Fibroblast of the aortic adventitia (primary cell): ENCODE measurements at regions not wholly inside any gene's neighbourhood (a gene's known extent, or its start where the extent isn't known, plus 50 kb on each side); places are given as distances from the start of the nearest gene placed in this dataset.

Experiments
- DNase-seq: peaks from one replicate; pipeline ENCODE4 v3.0.0-alpha.2; 2010; ENCODE audit warnings: low read depth
- H3K4me3 ChIP-seq: 2 replicates; pipeline ENCODE4 v1.5.1; 2011; ENCODE audit warnings: low read depth, mild to moderate bottlenecking, control low read depth, low read length, moderate library complexity
- TF ChIP-seq, protein P1 (sequence below): IDR thresholded peaks from 2 replicates; pipeline ENCODE4 v1.5.1; 2011; ENCODE audit warnings: mild to moderate bottlenecking, low read length, control low read depth, inconsistent platforms; ENCODE audit not compliant: insufficient read depth

DNA sequence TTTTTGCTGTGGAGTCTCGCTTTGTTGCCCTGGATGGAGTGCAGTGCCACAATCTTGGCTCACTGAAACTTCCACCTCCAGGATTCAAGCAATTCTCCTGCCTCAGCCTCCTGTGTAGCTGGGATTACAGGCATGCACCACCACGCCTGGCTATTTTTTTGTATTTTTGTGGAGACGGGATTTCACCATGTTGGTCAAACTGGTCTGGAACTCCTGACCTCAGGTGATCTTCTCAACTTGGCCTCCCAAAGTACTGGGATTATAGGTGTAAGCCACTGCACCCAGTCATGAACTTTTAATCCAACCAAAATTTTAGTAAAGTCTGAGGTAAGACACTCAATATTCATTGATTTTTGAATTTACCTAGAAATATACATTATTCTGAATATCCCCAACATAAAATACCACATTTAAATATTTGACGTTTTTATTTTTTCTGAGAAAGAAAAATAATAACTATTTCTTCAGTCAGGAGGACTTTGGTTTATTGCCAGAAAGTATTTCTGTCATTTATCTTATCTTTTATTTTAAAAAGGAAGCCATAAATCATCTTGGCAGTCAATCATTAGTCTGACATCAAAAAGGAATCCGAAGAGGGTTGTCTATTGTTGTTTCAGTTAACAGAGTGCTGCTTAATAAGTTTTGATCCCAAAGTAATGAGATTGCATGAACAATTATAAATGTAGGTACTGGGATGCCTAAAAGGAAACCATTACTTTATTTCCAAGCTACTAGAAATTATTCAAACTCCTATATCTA is 102.2 kb upstream of the GRIA4 start:
- DNase-seq, result no peak
- TF ChIP-seq, protein P1, sequence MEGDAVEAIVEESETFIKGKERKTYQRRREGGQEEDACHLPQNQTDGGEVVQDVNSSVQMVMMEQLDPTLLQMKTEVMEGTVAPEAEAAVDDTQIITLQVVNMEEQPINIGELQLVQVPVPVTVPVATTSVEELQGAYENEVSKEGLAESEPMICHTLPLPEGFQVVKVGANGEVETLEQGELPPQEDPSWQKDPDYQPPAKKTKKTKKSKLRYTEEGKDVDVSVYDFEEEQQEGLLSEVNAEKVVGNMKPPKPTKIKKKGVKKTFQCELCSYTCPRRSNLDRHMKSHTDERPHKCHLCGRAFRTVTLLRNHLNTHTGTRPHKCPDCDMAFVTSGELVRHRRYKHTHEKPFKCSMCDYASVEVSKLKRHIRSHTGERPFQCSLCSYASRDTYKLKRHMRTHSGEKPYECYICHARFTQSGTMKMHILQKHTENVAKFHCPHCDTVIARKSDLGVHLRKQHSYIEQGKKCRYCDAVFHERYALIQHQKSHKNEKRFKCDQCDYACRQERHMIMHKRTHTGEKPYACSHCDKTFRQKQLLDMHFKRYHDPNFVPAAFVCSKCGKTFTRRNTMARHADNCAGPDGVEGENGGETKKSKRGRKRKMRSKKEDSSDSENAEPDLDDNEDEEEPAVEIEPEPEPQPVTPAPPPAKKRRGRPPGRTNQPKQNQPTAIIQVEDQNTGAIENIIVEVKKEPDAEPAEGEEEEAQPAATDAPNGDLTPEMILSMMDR, result no peak
- no peak overlapping the region for H3K4me3 ChIP-seq

DNA sequence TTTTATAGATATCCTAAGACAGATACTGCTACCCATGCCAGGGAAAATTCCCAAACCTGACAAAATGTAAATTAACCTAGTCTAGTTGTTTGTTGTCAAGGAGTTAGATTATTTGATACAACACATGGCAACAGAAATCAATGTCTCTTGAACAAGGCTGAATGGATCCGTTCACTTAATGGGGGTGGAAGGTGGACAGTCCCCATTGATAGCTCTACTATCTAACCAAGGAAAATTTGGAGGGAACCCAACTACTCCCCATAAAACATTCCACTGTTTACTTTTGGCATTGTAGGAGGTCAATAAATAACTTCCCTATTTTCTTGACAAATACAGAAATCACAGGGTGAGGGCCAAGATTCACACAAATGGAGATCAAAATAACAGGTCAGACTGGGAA is 117.9 kb upstream of the GRIA4 start:
- TF ChIP-seq, protein P1, result no peak
- no peak overlapping the region for H3K4me3 ChIP-seq

DNA sequence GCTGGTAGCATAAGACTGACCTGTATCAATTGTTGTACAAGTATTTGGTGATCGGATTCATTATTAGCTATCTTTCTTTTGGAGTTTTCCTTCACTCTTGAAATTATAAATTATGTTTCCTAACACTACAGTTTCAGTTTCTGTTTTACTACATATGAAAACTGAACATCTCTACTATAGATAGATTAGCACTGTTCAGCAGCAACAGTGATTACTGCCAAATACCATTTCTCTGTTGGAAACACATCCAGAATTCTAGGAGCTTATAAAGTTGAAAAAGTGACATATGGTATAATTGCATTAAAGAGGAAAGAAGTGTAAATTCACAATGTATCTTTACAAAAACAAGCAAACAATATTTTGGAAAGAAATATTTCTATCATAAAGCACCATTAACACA is 118.5 kb upstream of the GRIA4 start:
- TF ChIP-seq, protein P1, result no peak
- no peak for DNase-seq
- no peak overlapping the region for H3K4me3 ChIP-seq

More for the DNA sequence above, 117.9 kb upstream of the GRIA4 start:
- no peak for DNase-seq

DNA sequence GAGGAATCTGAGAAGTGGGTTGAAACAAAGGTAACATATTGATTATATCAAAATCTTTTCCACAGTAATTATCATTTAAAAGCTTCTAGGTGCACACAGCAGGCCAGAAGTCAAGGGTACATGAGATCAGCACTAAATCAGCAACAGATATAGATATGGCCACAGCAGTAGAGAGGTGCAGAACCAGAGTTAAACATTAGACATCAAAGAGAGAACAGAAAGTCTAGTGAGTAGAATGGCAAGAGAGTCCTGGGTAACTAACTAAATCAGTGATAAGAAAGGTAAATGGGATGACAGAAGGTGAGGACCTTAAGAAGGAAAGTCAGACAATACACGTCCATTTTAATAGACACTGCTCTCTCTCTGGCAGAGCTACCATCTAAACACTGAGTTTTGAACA is 119.5 kb upstream of the GRIA4 start:
- TF ChIP-seq, protein P1, result no peak
- H3K4me3 ChIP-seq, result no peak overlapping the region
- DNase-seq, result no peak

DNA sequence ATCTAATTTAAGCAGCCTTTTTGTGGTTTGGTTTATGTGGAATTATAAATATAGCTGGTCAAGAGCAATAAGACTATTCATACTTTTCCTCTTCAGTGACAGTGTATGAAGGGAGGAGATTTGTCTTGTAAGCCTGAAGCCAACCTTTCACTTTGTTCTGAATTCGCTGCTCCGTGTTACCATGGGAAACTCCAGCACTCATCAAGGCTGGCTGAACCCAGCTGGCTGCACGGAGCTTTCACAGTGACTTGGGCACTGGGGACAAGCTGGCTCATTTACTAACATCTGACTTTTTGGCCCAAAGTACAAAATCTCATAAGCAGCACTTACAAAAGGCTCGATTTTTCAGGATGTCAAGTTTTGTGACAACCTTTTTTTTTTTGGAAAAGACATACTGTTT is 120.4 kb upstream of the GRIA4 start:
- TF ChIP-seq, protein P1, result no peak
- DNase-seq, result peak; percentile 0
- no peak overlapping the region for H3K4me3 ChIP-seq

DNA sequence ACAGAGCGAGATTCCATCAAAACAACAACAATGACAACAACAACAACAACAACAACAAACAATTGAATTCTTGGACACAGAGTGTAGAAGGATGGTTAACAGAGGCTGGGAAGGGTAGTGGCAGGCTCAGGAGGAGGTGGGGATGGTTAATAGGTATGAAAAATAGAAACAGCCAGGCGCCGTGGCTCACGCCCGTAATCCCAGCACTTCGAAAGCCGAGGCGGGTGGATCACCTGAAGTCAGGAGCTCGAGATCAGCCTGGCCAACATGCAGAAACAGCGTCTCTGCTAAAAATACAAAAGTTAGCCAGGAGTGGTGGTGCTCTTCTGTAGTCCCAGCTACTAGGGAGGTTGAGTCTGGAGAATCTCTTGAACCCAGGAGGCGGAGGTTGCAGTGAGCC is 122.9 kb upstream of the GRIA4 start:
- DNase-seq, result no peak
- H3K4me3 ChIP-seq, result no peak overlapping the region
- TF ChIP-seq, protein P1, result no peak

DNA sequence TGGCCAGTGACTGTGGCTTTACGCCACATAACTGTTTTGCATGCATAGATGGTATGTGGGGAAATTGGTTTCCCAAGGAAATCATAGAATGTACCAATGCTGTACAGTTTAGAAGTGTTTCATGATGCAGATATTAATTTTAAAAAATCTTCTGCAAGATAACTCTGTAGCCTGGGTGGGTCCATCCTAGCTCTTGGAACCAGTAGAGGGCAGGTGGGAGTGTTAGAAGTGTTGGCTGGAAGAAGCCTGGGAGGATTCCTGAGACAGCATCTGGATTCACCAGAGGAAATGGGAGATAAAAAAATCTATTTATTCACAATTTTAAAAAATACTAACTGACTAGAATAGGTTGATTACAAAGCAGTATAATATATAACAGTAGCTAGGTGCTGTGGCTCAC is 139.9 kb upstream of the GRIA4 start:
- TF ChIP-seq, protein P1, result no peak

More for the DNA sequence above, 139.9 kb upstream of the GRIA4 start:
- no peak for DNase-seq
- H3K4me3 ChIP-seq, result no peak overlapping the region
